K562 (cell line): ENCODE measurements at regions not wholly inside any gene's neighbourhood (a gene's known extent, or its start where the extent isn't known, plus 50 kb on each side); places are given as distances from the start of the nearest gene placed in this dataset.

Source experiments
- CEBPB ChIP-seq: fragments of 450-650 bp; IDR thresholded peaks from 2 replicates; pipeline ENCODE4 v1.6.1; 2016; ENCODE audit warnings: missing genetic modification characterization, missing compliant biosample characterization
- CTCF ChIP-seq, 3 experiments: IDR thresholded peaks in 2 of 3; conservative IDR thresholded peaks in 1 of 3; 2 replicates each; pipeline ENCODE4 v1.5.1; 2011 to 2012; ENCODE audit warnings: low read length in 3 of 3, mild to moderate bottlenecking in 3 of 3, control low read depth in 2 of 3, improper control_type of control experiment in 1 of 3, inconsistent platforms in 1 of 3, low read depth in 1 of 3, mixed read lengths in 1 of 3, moderate library complexity in 1 of 3; ENCODE audit not compliant: insufficient read depth in 2 of 3
- EZH2 ChIP-seq: IDR thresholded peaks from 2 replicates; pipeline ENCODE4 v1.6.1; 2012; ENCODE audit warnings: low read depth, mild to moderate bottlenecking, inconsistent platforms, low read length, borderline replicate concordance
- POLR2B ChIP-seq: fragments of 450-650 bp; IDR thresholded peaks from 2 replicates; pipeline ENCODE4 v1.6.1; 2018; ENCODE audit warnings: low read depth; ENCODE audit not compliant: partially characterized antibody
- RFX5 ChIP-seq: IDR thresholded peaks from 2 replicates; pipeline ENCODE4 v1.6.1; 2011; ENCODE audit warnings: low read depth, mild to moderate bottlenecking, improper control_type of control experiment, low read length
- ZHX1 ChIP-seq: fragments of 150-350 bp; conservative IDR thresholded peaks from 2 replicates; pipeline ENCODE4 v1.6.1; 2014; ENCODE audit warnings: low read length

GRCh38 chr15:95880031-95880570 is 450.4 kb upstream of the NR2F2 start:
- no peak for TF ChIP-seq ZHX1
- no peak for TF ChIP-seq RFX5
- TF ChIP-seq POLR2B, result no peak
- no peak for TF ChIP-seq CEBPB
- TF ChIP-seq CTCF (IDR thresholded peaks at IDR 0.05 in 2 of 3, conservative IDR thresholded peaks at IDR 0.05 in 1 of 3; ENCODE audit: insufficient read depth in 2 of 3, low read depth in 1 of 3, low read length in 3 of 3), result no peak
- no peak for TF ChIP-seq EZH2
